ENCODE measurements at regions not wholly inside any gene's neighbourhood (a gene's known extent, or its start where the extent isn't known, plus 50 kb on each side); places are given as distances from the start of the nearest gene placed in this dataset.

GRCh38 chr7:46928719-46929118 lies 653.2 kb downstream of the TNS3 start:
- Histone ChIP-seq H2BK12ac (ENCODE audit: low read depth, low read length) (no peak overlapping the region), H3K4me2 (ENCODE audit: insufficient read depth in 1 of 2, low read depth in 2 of 2, low read length in 2 of 2) (no peak overlapping the region), H3K36me3 (ENCODE audit: control insufficient read depth in 2 of 4, insufficient read depth in 4 of 4, low read length in 3 of 4) (no peaks in the 10 kb centered on the region), H2AK5ac (ENCODE audit: low read depth, low read length) (no peak overlapping the region), H2BK20ac (ENCODE audit: low read length) (no peak overlapping the region), H3K23me2 (ENCODE audit: low read depth, low read length) (no peaks in the 10 kb centered on the region), H3K4me1 (replicated peaks in 1 of 4; ENCODE audit: control insufficient read depth in 3 of 4, insufficient read depth in 4 of 4, low read length in 3 of 4) (no peaks in the 10 kb centered on the region), H3K27me3 (replicated peaks in 1 of 4; ENCODE audit: control insufficient read depth in 3 of 4, extremely low read depth in 1 of 4, insufficient read depth in 3 of 4, low read length in 3 of 4) (no peaks in the 10 kb centered on the region), H4K91ac (replicated peaks; ENCODE audit: insufficient read length, low read length) (no peak overlapping the region), H3K14ac (ENCODE audit: insufficient read length) (no peak overlapping the region), H3K23ac (ENCODE audit: insufficient read length) (no peak overlapping the region), H2BK15ac (ENCODE audit: low read length) (no peak overlapping the region), H3K56ac (replicated peaks; ENCODE audit: insufficient read length, low read depth, low read length) (no peak overlapping the region), H2BK120ac (replicated peaks; ENCODE audit: low read depth, low read length) (no peak overlapping the region), H3K9ac (replicated peaks in 1 of 4; ENCODE audit: extremely low read depth in 1 of 4, low read depth in 3 of 4, low read length in 3 of 4) (no peak overlapping the region), H3K4ac (replicated peaks; ENCODE audit: insufficient read length, low read depth, low read length) (no peak overlapping the region), H4K8ac (ENCODE audit: extremely low read depth, insufficient read depth, low read length) (no peak overlapping the region), H4K20me1 (replicated peaks in 1 of 2; ENCODE audit: control insufficient read depth in 1 of 2, insufficient read depth in 2 of 2, low read length in 2 of 2) (no peaks in the 10 kb centered on the region), H3K4me3 (ENCODE audit: extremely low read depth in 1 of 4, insufficient read depth in 2 of 4, low read depth in 3 of 4, low read length in 4 of 4) (no peak overlapping the region), H3K9me3 (ENCODE audit: insufficient read depth in 2 of 2, low read depth in 1 of 2, low read length in 1 of 2) (no peaks in the 10 kb centered on the region), H2BK5ac (ENCODE audit: low read depth, low read length) (no peak overlapping the region), H2AFZ (ENCODE audit: low read length) (no peak overlapping the region), H3K18ac (ENCODE audit: extremely low read depth, low read length) (no peak overlapping the region), H3K79me1 (ENCODE audit: low read depth, low read length) (no peaks in the 10 kb centered on the region), H3K79me2 (ENCODE audit: control insufficient read depth in 1 of 2, insufficient read depth in 2 of 2, low read length in 2 of 2) (no peaks in the 10 kb centered on the region), H4K5ac (ENCODE audit: insufficient read length, low read depth, low read length) (no peak overlapping the region), H3K27ac (ENCODE audit: low read depth, low read length) (no peak overlapping the region)
- FAIRE-seq (no peak), DNase-seq (ENCODE audit: low read depth in 1 of 2, low spot score in 2 of 2) (no peak)
- POLR2A ChIA-PET (ENCODE audit: partially characterized antibody): no interaction called here
- 87% methylated on average over 4 of the region's 4 CpGs; no CpG with 5 or more reads in 1 of the 2 experiments for WGBS, 2 experiments (ENCODE audit: extremely low coverage in 1 of 2, insufficient coverage in 1 of 2, insufficient read length in 1 of 2, insufficient replicate concordance in 2 of 2, low coverage in 1 of 2, low lambda C conversion rate in 2 of 2, missing lambda C conversion rate in 1 of 2)
- CTCF ChIA-PET (ENCODE audit: partially characterized antibody): no interaction called here
- TF ChIP-seq JUND (IDR thresholded peaks at IDR 0.05; ENCODE audit: low read length): no peak
- TF ChIP-seq NRF1 (IDR thresholded peaks at IDR 0.05; ENCODE audit: low read depth, low read length): no peak
- TF ChIP-seq SRF (IDR thresholded peaks at IDR 0.05; ENCODE audit: low read depth, low read length): no peak
- no peak for TF ChIP-seq KDM1A (IDR thresholded peaks at IDR 0.05; ENCODE audit: borderline replicate concordance, low read length)
- no peak for TF ChIP-seq KDM4A (IDR thresholded peaks at IDR 0.05; ENCODE audit: low read depth, low read length, severe bottlenecking)
- no peak for TF ChIP-seq RAD21 (IDR thresholded peaks at IDR 0.05 in 1 of 2, conservative IDR thresholded peaks at IDR 0.05 in 1 of 2; ENCODE audit: low read depth in 2 of 2, low read length in 2 of 2)
- TF ChIP-seq EGR1 (IDR thresholded peaks at IDR 0.05; ENCODE audit: borderline replicate concordance, low read depth, low read length): no peak
- no peak for TF ChIP-seq BACH1 (IDR thresholded peaks at IDR 0.05; ENCODE audit: low read length)
- no peak for TF ChIP-seq SAP30 (IDR thresholded peaks at IDR 0.05; ENCODE audit: insufficient read depth, insufficient replicate concordance, low read length)
- TF ChIP-seq CTCF (IDR thresholded peaks at IDR 0.05; ENCODE audit: control extremely low read depth in 1 of 3, insufficient read depth in 1 of 3, low read depth in 1 of 3, low read length in 3 of 3): no peak
- no peak for TF ChIP-seq SIRT6 (IDR thresholded peaks at IDR 0.05; ENCODE audit: low read length)
- no peak for TF ChIP-seq RXRA (IDR thresholded peaks at IDR 0.05; ENCODE audit: insufficient read depth, low read depth, low read length)
- no peak for TF ChIP-seq TCF12 (IDR thresholded peaks at IDR 0.05; ENCODE audit: low read depth, low read length)

Measured in H1 (cell line).